Nephron (organoid): ENCODE measurements at regions not wholly inside any gene's neighbourhood (a gene's known extent, or its start where the extent isn't known, plus 50 kb on each side); places are given as distances from the start of the nearest gene placed in this dataset.

Experiments
- H3K27ac Mint-ChIP-seq, 3 experiments: 2 replicates each; pipeline ENCODE4 v1.8.0; 2020; ENCODE audit warnings: mixed read lengths in 3 of 3, mild to moderate bottlenecking in 2 of 3, moderate library complexity in 1 of 3
- H3K27me3 Mint-ChIP-seq: 2 replicates; pipeline ENCODE4 v1.8.0; 2021; ENCODE audit warnings: low read depth, mild to moderate bottlenecking, moderate library complexity, mixed read lengths
- H3K36me3 Mint-ChIP-seq: 2 replicates; pipeline ENCODE4 v1.8.0; 2020; ENCODE audit warnings: low read depth, mixed read lengths
- H3K4me1 Mint-ChIP-seq: 2 replicates; pipeline ENCODE4 v1.8.0; 2020; ENCODE audit warnings: mixed read lengths
- H3K4me3 Mint-ChIP-seq, 3 experiments: 2 replicates each; pipeline ENCODE4 v1.8.0; 2020; ENCODE audit warnings: mild to moderate bottlenecking in 3 of 3, mixed read lengths in 3 of 3, moderate library complexity in 2 of 3
- H3K9me3 Mint-ChIP-seq: 2 replicates; pipeline ENCODE4 v1.8.0; 2020; ENCODE audit warnings: mixed read lengths
- TF ChIP-seq, protein P1 (sequence below), 3 experiments: fragments of 200-600 bp; sonication (generic); IDR thresholded peaks; one replicate each; pipeline ENCODE4 v1.5.0; 2021; ENCODE audit warnings: antibody characterized with exemption in 3 of 3; ENCODE audit not compliant: unreplicated experiment in 3 of 3

- Mint-ChIP-seq H3K9me3 (no peaks in the 10 kb centered on the region), H3K4me3 (no peak overlapping the region), H3K27ac (peak overlapping the region in 2 of 3 experiments; percentile 37 to 57), H3K4me1 (peaks cover 36% of the 10 kb centered on the region), H3K27me3 (peaks cover 5% of the 10 kb centered on the region), H3K36me3 (no peaks in the 10 kb centered on the region)
- TF ChIP-seq, protein P1, sequence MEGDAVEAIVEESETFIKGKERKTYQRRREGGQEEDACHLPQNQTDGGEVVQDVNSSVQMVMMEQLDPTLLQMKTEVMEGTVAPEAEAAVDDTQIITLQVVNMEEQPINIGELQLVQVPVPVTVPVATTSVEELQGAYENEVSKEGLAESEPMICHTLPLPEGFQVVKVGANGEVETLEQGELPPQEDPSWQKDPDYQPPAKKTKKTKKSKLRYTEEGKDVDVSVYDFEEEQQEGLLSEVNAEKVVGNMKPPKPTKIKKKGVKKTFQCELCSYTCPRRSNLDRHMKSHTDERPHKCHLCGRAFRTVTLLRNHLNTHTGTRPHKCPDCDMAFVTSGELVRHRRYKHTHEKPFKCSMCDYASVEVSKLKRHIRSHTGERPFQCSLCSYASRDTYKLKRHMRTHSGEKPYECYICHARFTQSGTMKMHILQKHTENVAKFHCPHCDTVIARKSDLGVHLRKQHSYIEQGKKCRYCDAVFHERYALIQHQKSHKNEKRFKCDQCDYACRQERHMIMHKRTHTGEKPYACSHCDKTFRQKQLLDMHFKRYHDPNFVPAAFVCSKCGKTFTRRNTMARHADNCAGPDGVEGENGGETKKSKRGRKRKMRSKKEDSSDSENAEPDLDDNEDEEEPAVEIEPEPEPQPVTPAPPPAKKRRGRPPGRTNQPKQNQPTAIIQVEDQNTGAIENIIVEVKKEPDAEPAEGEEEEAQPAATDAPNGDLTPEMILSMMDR (IDR thresholded peaks at IDR 0.05; ENCODE audit: unreplicated experiment in 3 of 3), result no peak
Observed at GRCh38 chr2:220002699-220003098, 375.3 kb downstream of the SLC4A3 start.

DNA sequence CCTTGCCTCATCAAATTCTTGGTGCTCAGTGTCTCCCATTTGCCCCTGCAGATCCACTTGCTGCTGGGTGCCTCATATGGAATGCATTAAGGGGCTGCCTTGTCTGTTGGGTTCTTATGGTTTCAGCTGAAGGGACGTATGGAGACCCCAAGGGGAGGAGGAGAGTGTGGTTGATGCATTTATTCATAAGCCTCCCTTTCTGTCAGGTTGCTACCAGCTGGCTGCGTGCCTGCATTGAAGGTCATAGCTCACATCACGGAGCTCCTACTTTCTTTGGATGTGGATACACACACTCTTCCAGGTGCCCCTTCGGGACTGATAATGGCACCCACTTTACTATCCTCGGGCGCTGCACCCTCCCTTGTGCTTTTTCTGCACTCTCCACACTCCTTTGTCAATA lies 377.9 kb downstream of the SLC4A3 start:
- TF ChIP-seq, protein P1 (IDR thresholded peaks at IDR 0.05; ENCODE audit: unreplicated experiment in 3 of 3), result no peak
- Mint-ChIP-seq H3K9me3 (no peaks in the 10 kb centered on the region), H3K36me3 (no peaks in the 10 kb centered on the region), H3K4me3 (no peak overlapping the region), H3K4me1 (peaks cover 42% of the 10 kb centered on the region), H3K27me3 (peaks cover 8% of the 10 kb centered on the region), H3K27ac (peak overlapping the region in 1 of 3 experiments; percentile 58)

DNA sequence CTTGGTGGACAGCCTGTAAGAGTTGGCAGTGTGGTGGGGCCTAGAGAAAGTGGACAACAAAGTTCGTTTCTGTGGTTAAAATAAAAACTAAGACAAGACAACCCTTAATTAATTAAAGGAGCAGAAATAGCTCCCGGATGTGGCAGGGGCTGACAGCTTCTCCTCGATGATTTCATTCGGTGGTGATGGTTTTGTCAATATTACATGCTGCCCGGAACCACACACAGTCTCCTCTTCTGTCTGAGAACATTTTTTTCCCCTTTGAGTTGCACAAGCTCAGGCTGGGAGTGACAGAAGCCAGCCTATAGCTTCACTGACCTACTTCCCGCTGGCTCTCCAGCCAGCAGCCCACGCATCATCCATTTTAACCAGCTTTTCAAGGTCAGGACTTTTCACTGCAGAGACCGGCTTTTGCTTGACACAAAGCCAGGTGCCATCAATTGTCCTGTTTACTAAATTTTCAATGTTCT lies 378.8 kb downstream of the SLC4A3 start:
- H3K9me3 Mint-ChIP-seq, result no peaks in the 10 kb centered on the region
- TF ChIP-seq, protein P1 (IDR thresholded peaks at IDR 0.05; ENCODE audit: unreplicated experiment in 3 of 3), result no peak
- H3K27me3 Mint-ChIP-seq, result peaks cover 9% of the 10 kb centered on the region
- H3K36me3 Mint-ChIP-seq, result no peaks in the 10 kb centered on the region
- H3K4me1 Mint-ChIP-seq, result peaks cover 42% of the 10 kb centered on the region
- H3K27ac Mint-ChIP-seq, result peak overlapping the region; percentile 35 to 86 (median 66)
- no peak overlapping the region for H3K4me3 Mint-ChIP-seq

GRCh38 chr2:220011859-220012258 lies 384.4 kb downstream of the SLC4A3 start:
- no peak overlapping the region for H3K4me3 Mint-ChIP-seq
- peaks cover 18% of the 10 kb centered on the region for H3K4me1 Mint-ChIP-seq
- peaks cover 4% of the 10 kb centered on the region for H3K27me3 Mint-ChIP-seq
- TF ChIP-seq, protein P1 (IDR thresholded peaks at IDR 0.05; ENCODE audit: unreplicated experiment in 3 of 3), result no peak
- H3K36me3 Mint-ChIP-seq, result no peaks in the 10 kb centered on the region
- no peak overlapping the region for H3K27ac Mint-ChIP-seq
- H3K9me3 Mint-ChIP-seq, result no peaks in the 10 kb centered on the region

GRCh38 chr2:220014961-220015360 lies 387.5 kb downstream of the SLC4A3 start:
- H3K4me1 Mint-ChIP-seq, result no peaks in the 10 kb centered on the region
- H3K27ac Mint-ChIP-seq, result no peak overlapping the region
- TF ChIP-seq, protein P1 (IDR thresholded peaks at IDR 0.05; ENCODE audit: unreplicated experiment in 3 of 3), result no peak
- H3K9me3 Mint-ChIP-seq, result no peaks in the 10 kb centered on the region
- no peaks in the 10 kb centered on the region for H3K36me3 Mint-ChIP-seq
- peaks cover 4% of the 10 kb centered on the region for H3K27me3 Mint-ChIP-seq
- no peak overlapping the region for H3K4me3 Mint-ChIP-seq

DNA sequence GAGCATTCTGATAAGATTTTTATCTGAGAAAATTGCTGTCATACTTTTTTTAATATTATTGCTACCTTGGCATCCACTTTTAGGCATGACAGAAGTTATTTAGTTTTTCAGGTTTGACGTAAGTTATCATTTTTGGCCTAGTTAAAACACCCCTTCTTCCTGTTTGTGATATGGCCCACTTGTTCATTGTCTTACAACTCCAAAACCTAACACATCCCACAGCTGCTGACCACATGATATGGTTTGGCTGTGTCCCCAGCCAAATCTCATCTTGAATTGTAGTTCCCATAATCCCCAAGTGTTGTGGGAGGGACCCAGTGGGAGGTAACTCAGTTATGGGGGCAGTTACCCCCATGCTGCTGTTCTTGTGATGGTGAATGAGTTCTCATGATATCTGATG lies 388.1 kb downstream of the SLC4A3 start:
- H3K4me3 Mint-ChIP-seq, result no peak overlapping the region
- H3K9me3 Mint-ChIP-seq, result no peaks in the 10 kb centered on the region
- no peaks in the 10 kb centered on the region for H3K27me3 Mint-ChIP-seq
- TF ChIP-seq, protein P1 (IDR thresholded peaks at IDR 0.05; ENCODE audit: unreplicated experiment in 3 of 3), result no peak
- H3K4me1 Mint-ChIP-seq, result no peaks in the 10 kb centered on the region
- H3K36me3 Mint-ChIP-seq, result no peaks in the 10 kb centered on the region
- H3K27ac Mint-ChIP-seq, result no peak overlapping the region
